CD14-positive monocyte (primary cell): ENCODE measurements at regions not wholly inside any gene's neighbourhood (a gene's known extent, or its start where the extent isn't known, plus 50 kb on each side); places are given as distances from the start of the nearest gene placed in this dataset.

ENCODE experiments used
- DNase-seq, 3 donors: peaks; one replicate each; pipeline ENCODE4 v3.0.0-alpha.2; 2011 to 2022
- H2AFZ ChIP-seq: 2 replicates; pipeline ENCODE4 v1.6.0; 2012; ENCODE audit warnings: mild to moderate bottlenecking, low read depth, low read length, inconsistent platforms; ENCODE audit not compliant: insufficient read depth, poor library complexity, severe bottlenecking
- H3K27ac ChIP-seq, 2 donors: 1 replicate in 1 of 2; 2 replicates in 1 of 2; pipeline ENCODE4 v1.5.1; 2012 to 2013; ENCODE audit warnings: low read length in 2 of 2, control low read depth in 1 of 2, inconsistent platforms in 1 of 2, low read depth in 1 of 2, mild to moderate bottlenecking in 1 of 2
- H3K27me3 ChIP-seq, 2 donors: one replicate each; pipeline versions ENCODE4 v1.6.0 to v1.6.1; 2011 to 2013; ENCODE audit warnings: low read length in 2 of 2; ENCODE audit not compliant: control insufficient read depth in 2 of 2, insufficient read depth in 2 of 2
- H3K36me3 ChIP-seq, 2 donors: replicated peaks in 1 of 2; 1 replicate in 1 of 2; 2 replicates in 1 of 2; pipeline versions ENCODE4 v1.5.1 to v1.6.1; 2012 to 2013; ENCODE audit warnings: low read length in 2 of 2, control low read depth in 1 of 2, inconsistent platforms in 1 of 2, mild to moderate bottlenecking in 1 of 2; ENCODE audit not compliant: insufficient read depth in 2 of 2, control insufficient read depth in 1 of 2
- H3K4me1 ChIP-seq, 2 donors: 1 replicate in 1 of 2; 2 replicates in 1 of 2; pipeline versions ENCODE4 v1.5.1 to v1.6.1; 2012 to 2013; ENCODE audit warnings: low read length in 2 of 2, control low read depth in 1 of 2, inconsistent platforms in 1 of 2, mild to moderate bottlenecking in 1 of 2, moderate library complexity in 1 of 2; ENCODE audit not compliant: insufficient read depth in 2 of 2, control insufficient read depth in 1 of 2
- H3K4me2 ChIP-seq: replicated peaks from 2 replicates; pipeline ENCODE3; 2012; ENCODE audit warnings: low read length, moderate library complexity, mild to moderate bottlenecking; ENCODE audit not compliant: poor library complexity, severe bottlenecking; ENCODE audit errors: extremely low read depth
- H3K4me3 ChIP-seq, 3 experiments: fragments of 200-600 bp in 1 of 3; sonication (generic) in 1 of 3; replicated peaks in 1 of 3; 1 replicate in 2 of 3; 2 replicates in 1 of 3; pipeline ENCODE4 v1.5.1; 2011 to 2013; ENCODE audit warnings: low read length in 3 of 3, mild to moderate bottlenecking in 3 of 3, control low read depth in 2 of 3, low read depth in 2 of 3, inconsistent platforms in 1 of 3, moderate library complexity in 1 of 3
- H3K79me2 ChIP-seq: 2 replicates; pipeline ENCODE4 v1.6.0; 2012; ENCODE audit warnings: mild to moderate bottlenecking, control low read depth, inconsistent platforms, low read length, moderate library complexity; ENCODE audit not compliant: insufficient read depth
- H3K9ac ChIP-seq: 2 replicates; pipeline ENCODE4 v1.6.0; 2017; ENCODE audit warnings: low read length, mild to moderate bottlenecking; ENCODE audit not compliant: insufficient read depth, poor library complexity, severe bottlenecking
- H3K9me3 ChIP-seq, 2 donors: replicated peaks in 1 of 2; 1 replicate in 1 of 2; 2 replicates in 1 of 2; pipeline versions ENCODE4 v1.5.1 to v1.6.1; 2012 to 2013; ENCODE audit warnings: low read length in 2 of 2, control low read depth in 1 of 2; ENCODE audit not compliant: control insufficient read depth in 1 of 2, insufficient read depth in 1 of 2
- H4K20me1 ChIP-seq: 2 replicates; pipeline ENCODE4 v1.6.0; 2012; ENCODE audit warnings: mild to moderate bottlenecking, low read length, control low read depth, moderate library complexity; ENCODE audit not compliant: insufficient read depth
- H3K27ac Mint-ChIP-seq, 7 donors: one replicate each; pipeline ENCODE4 v1.8.0; 2020; ENCODE audit warnings: mild to moderate bottlenecking in 7 of 7, mixed read lengths in 7 of 7, moderate library complexity in 6 of 7, inconsistent platforms in 2 of 7
- H3K27me3 Mint-ChIP-seq, 3 donors: one replicate each; pipeline ENCODE4 v1.8.0; 2021 to 2022; ENCODE audit warnings: low read depth in 3 of 3, mild to moderate bottlenecking in 3 of 3, mixed read lengths in 3 of 3, moderate library complexity in 3 of 3, inconsistent platforms in 1 of 3
- H3K36me3 Mint-ChIP-seq, 2 donors: one replicate each; pipeline ENCODE4 v1.8.0; 2020; ENCODE audit warnings: mixed read lengths in 2 of 2, inconsistent platforms in 1 of 2, mild to moderate bottlenecking in 1 of 2
- H3K4me1 Mint-ChIP-seq: one replicate; pipeline ENCODE4 v1.8.0; 2020; ENCODE audit warnings: mild to moderate bottlenecking, mixed read lengths
- H3K4me3 Mint-ChIP-seq, 2 donors: one replicate each; pipeline ENCODE4 v1.8.0; 2020; ENCODE audit warnings: mild to moderate bottlenecking in 2 of 2, mixed read lengths in 2 of 2, moderate library complexity in 1 of 2
- H3K9me3 Mint-ChIP-seq, 7 donors: one replicate each; pipeline ENCODE4 v1.8.0; 2020 to 2022; ENCODE audit warnings: mixed read lengths in 7 of 7, mild to moderate bottlenecking in 6 of 7, moderate library complexity in 6 of 7, inconsistent platforms in 2 of 7
- CTCF ChIP-seq: fragments of 200-600 bp; IDR thresholded peaks from one replicate; pipeline ENCODE4 v1.8.0; 2022; ENCODE audit warnings: antibody characterized with exemption, mild to moderate bottlenecking
- WGBS: methylation state at CpG from one replicate; pipeline ENCODE4 v1.1.5; 2013; ENCODE audit warnings: missing lambda C conversion rate; ENCODE audit not compliant: insufficient coverage; 5-methylcytosine and 5-hydroxymethylcytosine counted together
- intact Hi-C, 2 donors: fragments of 100-400 bp; cut with micrococcal nuclease; formaldehyde crosslinking; loops; one replicate each; pipeline versions ENCODE4 v1.15.0 to v1.15.1; 2023

GRCh38 chr3:53956586-53956985, 64.9 kb upstream of the SELENOK start:
- Histone ChIP-seq H2AFZ (no peak overlapping the region), H3K27me3 (no peaks in the 10 kb centered on the region), H3K4me2 (no peak overlapping the region), H3K79me2 (no peaks in the 10 kb centered on the region), H3K4me3 (no peak overlapping the region), H3K9ac (no peak overlapping the region), H4K20me1 (no peaks in the 10 kb centered on the region), H3K9me3 (no peaks in the 10 kb centered on the region), H3K27ac (no peak overlapping the region), H3K4me1 (no peaks in the 10 kb centered on the region), H3K36me3 (no peaks in the 10 kb centered on the region)
- 100% methylated on average over 3 of the region's 6 CpGs for WGBS
- Mint-ChIP-seq H3K9me3 (peaks cover 0 to 5% (median 0%) of the 10 kb centered on the region in 7 donors), H3K4me1 (no peaks in the 10 kb centered on the region), H3K27me3 (peaks cover 3 to 5% (median 4%) of the 10 kb centered on the region in 3 donors), H3K36me3 (no peaks in the 10 kb centered on the region), H3K27ac (no peak overlapping the region), H3K4me3 (no peak overlapping the region)
- no peak for TF ChIP-seq CTCF
- DNase-seq, result no peak
- intact Hi-C loops, result no loop called here

GRCh38 chr3:53949541-53949940, 57.9 kb upstream of the SELENOK start:
- peaks cover 1 to 11% (median 2%) of the 10 kb centered on the region in 3 donors for H3K27me3 Mint-ChIP-seq
- no peak overlapping the region for H3K4me2 ChIP-seq
- no peak overlapping the region for H3K4me3 Mint-ChIP-seq
- H3K9ac ChIP-seq, result no peak overlapping the region
- H3K4me3 ChIP-seq, result no peak overlapping the region
- H3K4me1 ChIP-seq, result no peaks in the 10 kb centered on the region
- H3K27me3 ChIP-seq, result no peaks in the 10 kb centered on the region
- no peaks in the 10 kb centered on the region for H3K79me2 ChIP-seq
- peaks cover 23 to 31% of the 10 kb centered on the region in 2 donors for H3K9me3 ChIP-seq
- whole genome bisulfite sequencing, result no CpG with 5 or more reads among the region's 2 CpGs
- TF ChIP-seq CTCF, result no peak
- no peaks in the 10 kb centered on the region for H3K36me3 ChIP-seq
- H4K20me1 ChIP-seq, result no peaks in the 10 kb centered on the region
- no peak for DNase-seq
- H2AFZ ChIP-seq, result no peak overlapping the region
- H3K9me3 Mint-ChIP-seq, result peaks cover 9 to 27% (median 23%) of the 10 kb centered on the region in 7 donors
- intact Hi-C loops, result no loop called here
- H3K27ac Mint-ChIP-seq, result no peak overlapping the region
- H3K36me3 Mint-ChIP-seq, result no peaks in the 10 kb centered on the region
- no peaks in the 10 kb centered on the region for H3K4me1 Mint-ChIP-seq
- H3K27ac ChIP-seq, result no peak overlapping the region
